WTC11 (cell line): ENCODE measurements at regions not wholly inside any gene's neighbourhood (a gene's known extent, or its start where the extent isn't known, plus 50 kb on each side); places are given as distances from the start of the nearest gene placed in this dataset.

ENCODE experiments used
- ATAC-seq: fragments of 200-7000 bp; cut with Tn5 transposase; 2 replicates; pipeline ENCODE4 v1.10.0; 2021; ENCODE audit warnings: mild to moderate bottlenecking, moderate library complexity
- CTCF ChIA-PET: fragments of 300-600 bp; sonication (Branson Sonifier 250); formaldehyde crosslinking; loops from one replicate; lab custom pipeline; 2021; ENCODE audit warnings: antibody characterized with exemption; lab: Charles Lee
- POLR2A ChIA-PET: fragments of 350-600 bp; sonication (Branson Sonifier 250); formaldehyde crosslinking; loops from one replicate; lab custom pipeline; 2021; ENCODE audit warnings: antibody characterized with exemption; lab: Charles Lee
- DNase-seq: peaks from one replicate; pipeline ENCODE4 v3.0.0; 2021; ENCODE audit warnings: low spot score
- H3K27ac Mint-ChIP-seq: 2 replicates; pipeline ENCODE4 v1.8.0; 2021; ENCODE audit warnings: mixed read lengths
- H3K27me3 Mint-ChIP-seq: 2 replicates; pipeline ENCODE4 v1.8.0; 2021; ENCODE audit warnings: low read depth, mild to moderate bottlenecking, moderate library complexity, mixed read lengths
- H3K36me3 Mint-ChIP-seq: 2 replicates; pipeline ENCODE4 v1.8.0; 2021; ENCODE audit warnings: mixed read lengths
- H3K4me1 Mint-ChIP-seq: 2 replicates; pipeline ENCODE4 v1.8.0; 2022; ENCODE audit warnings: mixed read lengths
- H3K4me3 Mint-ChIP-seq: 2 replicates; pipeline ENCODE4 v1.8.0; 2021; ENCODE audit warnings: mild to moderate bottlenecking, moderate library complexity, mixed read lengths
- H3K9me3 Mint-ChIP-seq: 2 replicates; pipeline ENCODE4 v1.8.0; 2021; ENCODE audit warnings: mixed read lengths
- ATF1 ChIP-seq: sonication (generic); formaldehyde crosslinking; IDR thresholded peaks from 2 replicates; pipeline ENCODE4 v1.8.1; 2023; ENCODE audit warnings: mild to moderate bottlenecking, moderate library complexity, missing genetic modification reagents
- ATF2 ChIP-seq: sonication (generic); formaldehyde crosslinking; IDR thresholded peaks from 2 replicates; pipeline ENCODE4 v1.8.1; 2022; ENCODE audit warnings: low read depth, missing genetic modification reagents, borderline replicate concordance
- E2F5 ChIP-seq: sonication (generic); formaldehyde crosslinking; IDR thresholded peaks from 2 replicates; pipeline ENCODE4 v1.8.1; 2022; ENCODE audit warnings: mild to moderate bottlenecking, moderate library complexity, missing genetic modification reagents
- ELF4 ChIP-seq: sonication (generic); formaldehyde crosslinking; IDR thresholded peaks from 2 replicates; pipeline ENCODE4 v1.8.1; 2022; ENCODE audit warnings: low read depth, mild to moderate bottlenecking, moderate library complexity, missing genetic modification reagents
- ERG ChIP-seq: fragments of 250-450 bp; sonication (Bioruptor Pico); IDR thresholded peaks from 2 replicates; pipeline ENCODE4 v1.8.0; 2021; ENCODE audit warnings: mild to moderate bottlenecking
- GABPB1 ChIP-seq: sonication (generic); formaldehyde crosslinking; IDR thresholded peaks from 2 replicates; pipeline ENCODE4 v1.8.1; 2023; ENCODE audit warnings: mild to moderate bottlenecking, missing genetic modification reagents
- GTF2I ChIP-seq: fragments of 250-450 bp; sonication (Bioruptor Pico); conservative IDR thresholded peaks from 2 replicates; pipeline ENCODE4 v1.4.0; 2021; ENCODE audit warnings: mild to moderate bottlenecking
- IRF1 ChIP-seq: sonication (generic); formaldehyde crosslinking; IDR thresholded peaks from 2 replicates; pipeline ENCODE4 v1.8.0; 2023; ENCODE audit warnings: missing genetic modification reagents
- MAX ChIP-seq: sonication (generic); formaldehyde crosslinking; IDR thresholded peaks from 2 replicates; pipeline ENCODE4 v1.8.0; 2022; ENCODE audit warnings: mild to moderate bottlenecking, missing genetic modification reagents
- MLX ChIP-seq: sonication (generic); formaldehyde crosslinking; IDR thresholded peaks from 2 replicates; pipeline ENCODE4 v1.8.1; 2023; ENCODE audit warnings: mild to moderate bottlenecking, missing genetic modification reagents, moderate library complexity
- MYBL2 ChIP-seq: sonication (generic); formaldehyde crosslinking; IDR thresholded peaks from 2 replicates; pipeline ENCODE4 v1.8.1; 2023; ENCODE audit warnings: mild to moderate bottlenecking, moderate library complexity, missing genetic modification reagents
- NFATC4 ChIP-seq: fragments of 250-450 bp; sonication (Bioruptor Pico); IDR thresholded peaks from 2 replicates; pipeline ENCODE4 v1.9.0; 2021; ENCODE audit warnings: mild to moderate bottlenecking
- NFYB ChIP-seq: sonication (generic); formaldehyde crosslinking; conservative IDR thresholded peaks from 2 replicates; pipeline ENCODE4 v1.8.0; 2022; ENCODE audit warnings: low read depth, missing genetic modification reagents
- PRDM15 ChIP-seq: sonication (generic); formaldehyde crosslinking; IDR thresholded peaks from 2 replicates; pipeline ENCODE4 v1.8.0; 2022; ENCODE audit warnings: missing genetic modification reagents
- PRRX2 ChIP-seq: fragments of 250-450 bp; sonication (Bioruptor Pico); IDR thresholded peaks from 2 replicates; pipeline ENCODE4 v1.8.0; 2021; ENCODE audit warnings: mild to moderate bottlenecking
- SMAD3 ChIP-seq: sonication (generic); formaldehyde crosslinking; IDR thresholded peaks from 2 replicates; pipeline ENCODE4 v1.8.0; 2022; ENCODE audit warnings: missing genetic modification reagents, mild to moderate bottlenecking, borderline replicate concordance
- TEAD1 ChIP-seq: sonication (generic); formaldehyde crosslinking; IDR thresholded peaks from 2 replicates; pipeline ENCODE4 v1.8.0; 2022; ENCODE audit warnings: mild to moderate bottlenecking, missing genetic modification reagents
- TEAD4 ChIP-seq: sonication (generic); formaldehyde crosslinking; IDR thresholded peaks from 2 replicates; pipeline ENCODE4 v1.8.0; 2022; ENCODE audit warnings: mild to moderate bottlenecking, missing genetic modification reagents
- USF2 ChIP-seq: sonication (generic); formaldehyde crosslinking; IDR thresholded peaks from 2 replicates; pipeline ENCODE4 v1.8.1; 2023; ENCODE audit warnings: mild to moderate bottlenecking, missing genetic modification reagents, moderate library complexity
- ZNF263 ChIP-seq: sonication (generic); formaldehyde crosslinking; IDR thresholded peaks from 2 replicates; pipeline ENCODE4 v1.8.1; 2022; ENCODE audit warnings: low read depth, mild to moderate bottlenecking, moderate library complexity, missing genetic modification reagents

- TF ChIP-seq TEAD4 = no peak
Measured at GRCh38 chr6:12223383-12223782, 66.8 kb upstream of the EDN1 start (continued).

GRCh38 chr6:12224251-12224650, 65.9 kb upstream of the EDN1 start:
- H3K27ac Mint-ChIP-seq = no peak overlapping the region
- no peaks in the 10 kb centered on the region for H3K27me3 Mint-ChIP-seq
- ChIA-PET POLR2A (no interaction called here), CTCF (interaction anchor here (1.0 kb wide), 1 partner anchor 65 kb away, joined by 4 read pairs; the partner anchor contains the start of gene EDN1)
- ATAC-seq (no peak), DNase-seq (no peak)
- no peak overlapping the region for H3K4me3 Mint-ChIP-seq
- no peaks in the 10 kb centered on the region for H3K36me3 Mint-ChIP-seq
- no peaks in the 10 kb centered on the region for H3K9me3 Mint-ChIP-seq
- H3K4me1 Mint-ChIP-seq = peaks cover 4% of the 10 kb centered on the region; the same call in 1 of the 2 replicates
- no peak for TF ChIP-seq GABPB1
- TF ChIP-seq ATF1 (CRISPR knock-in tag) = no peak
- TF ChIP-seq ZNF263 (CRISPR knock-in tag) = no peak
- TF ChIP-seq USF2 = no peak
- no peak for TF ChIP-seq GTF2I (CRISPR knock-in tag)
- no peak for TF ChIP-seq PRDM15
- TF ChIP-seq ELF4 = no peak
- no peak for TF ChIP-seq TEAD4
- TF ChIP-seq ERG (CRISPR knock-in tag) = no peak
- TF ChIP-seq MLX (CRISPR knock-in tag) = no peak
- TF ChIP-seq SMAD3 (CRISPR knock-in tag) = no peak
- no peak for TF ChIP-seq NFYB (CRISPR knock-in tag)
- no peak for TF ChIP-seq PRRX2

- Mint-ChIP-seq H3K9me3 (no peaks in the 10 kb centered on the region), H3K4me1 (peaks cover 1% of the 10 kb centered on the region), H3K27me3 (no peaks in the 10 kb centered on the region), H3K27ac (no peak overlapping the region), H3K4me3 (no peak overlapping the region), H3K36me3 (no peaks in the 10 kb centered on the region)
- ATAC-seq (no peak), DNase-seq (no peak)
- POLR2A ChIA-PET = no interaction called here
- CTCF ChIA-PET = no interaction called here
- 0 out of 2 replicates have a peak, but pooled peaks have one; percentile 24 for TF ChIP-seq GABPB1
- no peak for TF ChIP-seq NFATC4 (CRISPR knock-in tag)
- no peak for TF ChIP-seq E2F5 (CRISPR knock-in tag)
- TF ChIP-seq ATF2 (CRISPR knock-in tag) = no peak
- no peak for TF ChIP-seq ERG (CRISPR knock-in tag)
- TF ChIP-seq MYBL2 (CRISPR knock-in tag) = no peak
- TF ChIP-seq TEAD1 (CRISPR knock-in tag) = no peak
- TF ChIP-seq IRF1 (CRISPR knock-in tag) = no peak
- no peak for TF ChIP-seq MAX (CRISPR knock-in tag)
Measured at GRCh38 chr6:12228447-12229146, 61.6 kb upstream of the EDN1 start.
